GM18907 (cell line): ENCODE measurements at regions not wholly inside any gene's neighbourhood (a gene's known extent, or its start where the extent isn't known, plus 50 kb on each side); places are given as distances from the start of the nearest gene placed in this dataset.
"Not testable (repeated sequence)": the region's sequence is repeated elsewhere in the genome, so short reads cannot be mapped to it uniquely, and the experiment has no call there.

Experiments used
- ATAC-seq: cut with Tn5 transposase; IDR thresholded peaks from one replicate; pipeline ENCODE4 v1.9.1; 2021; ENCODE audit warnings: mild to moderate bottlenecking, moderate library complexity; ENCODE audit not compliant: unreplicated experiment

- no peak for ATAC-seq
Observed at GRCh38 chr7:39758234-39758970, 135.0 kb downstream of the RALA start.

GRCh38 chr7:39761449-39761848, 138.1 kb downstream of the RALA start:
- no peak for ATAC-seq

GRCh38 chr7:39762466-39762865, 139.1 kb downstream of the RALA start:
- ATAC-seq = not testable (repeated sequence)

- ATAC-seq = not testable (repeated sequence)
Observed at GRCh38 chr7:39762881-39763280, 139.5 kb downstream of the RALA start.

GRCh38 chr7:39765833-39766232, 142.5 kb downstream of the RALA start:
- not testable (repeated sequence) for ATAC-seq

- not testable (repeated sequence) for ATAC-seq
Observed at GRCh38 chr7:39768439-39768838, 145.1 kb downstream of the RALA start.

GRCh38 chr7:39774341-39774851, 151.0 kb downstream of the RALA start:
- ATAC-seq = not testable (repeated sequence)

- not testable (repeated sequence) for ATAC-seq
Observed at GRCh38 chr7:39781557-39781956, 158.2 kb downstream of the RALA start.

GRCh38 chr7:39786440-39786839, 163.1 kb downstream of the RALA start:
- ATAC-seq = not testable (repeated sequence)

- not testable (repeated sequence) for ATAC-seq
Observed at GRCh38 chr7:39791035-39791434, 159.0 kb upstream of the CDK13 start.

GRCh38 chr7:39791911-39792310, 158.1 kb upstream of the CDK13 start:
- ATAC-seq = not testable (repeated sequence)

GRCh38 chr7:39793026-39793425, 157.0 kb upstream of the CDK13 start:
- ATAC-seq = not testable (repeated sequence)

- ATAC-seq = not testable (repeated sequence)
Observed at GRCh38 chr7:39793851-39794250, 156.2 kb upstream of the CDK13 start.

GRCh38 chr7:39796947-39797346, 153.1 kb upstream of the CDK13 start:
- ATAC-seq = not testable (repeated sequence)

GRCh38 chr7:39798077-39798476, 152.0 kb upstream of the CDK13 start:
- ATAC-seq = not testable (repeated sequence)

- ATAC-seq = no peak
Observed at GRCh38 chr7:39808796-39809481, 141.1 kb upstream of the CDK13 start.

- no peak for ATAC-seq
Observed at GRCh38 chr7:39810204-39810642, 139.8 kb upstream of the CDK13 start.

- no peak for ATAC-seq
Observed at GRCh38 chr7:39810710-39811109, 139.3 kb upstream of the CDK13 start.

- ATAC-seq = no peak
Observed at GRCh38 chr7:39811161-39811614, 138.9 kb upstream of the CDK13 start.

- ATAC-seq = no peak
Observed at GRCh38 chr7:39816462-39817060, 133.5 kb upstream of the CDK13 start.

GRCh38 chr7:39819514-39819913, 130.5 kb upstream of the CDK13 start:
- no peak for ATAC-seq
